Uterus (tissue), 3 donors: ENCODE measurements at regions not wholly inside any gene's neighbourhood (a gene's known extent, or its start where the extent isn't known, plus 50 kb on each side); places are given as distances from the start of the nearest gene placed in this dataset.

ENCODE experiments used
- DNase-seq, 2 donors: peaks; one replicate each; pipeline ENCODE4 v3.0.0-alpha.2; 2019 to 2020
- H3K27ac ChIP-seq, 2 donors: fragments of 200-600 bp; sonication (generic); 1 replicate in 1 of 2; 2 replicates in 1 of 2; pipeline ENCODE4 v1.5.1; 2016 to 2018
- H3K27me3 ChIP-seq, 2 donors: fragments of 200-600 bp; sonication (generic); one replicate each; pipeline ENCODE4 v1.5.1; 2018 to 2019; ENCODE audit warnings: control low read depth in 1 of 2
- H3K36me3 ChIP-seq, 2 donors: fragments of 200-600 bp; sonication (generic); one replicate each; pipeline ENCODE4 v1.5.1; 2019; ENCODE audit warnings: control low read depth in 1 of 2
- H3K4me1 ChIP-seq, 2 donors: fragments of 200-600 bp; sonication (generic); one replicate each; pipeline ENCODE4 v1.5.1; 2018 to 2019; ENCODE audit warnings: control low read depth in 1 of 2
- H3K4me3 ChIP-seq, 2 donors: fragments of 200-600 bp; sonication (generic); 1 replicate in 1 of 2; 2 replicates in 1 of 2; pipeline ENCODE4 v1.5.1; 2018 to 2019; ENCODE audit warnings: mild to moderate bottlenecking in 1 of 2
- H3K9me3 ChIP-seq, 2 donors: fragments of 200-600 bp; sonication (generic); one replicate each; pipeline ENCODE4 v1.5.1; 2019; ENCODE audit warnings: control low read depth in 1 of 2
- CTCF ChIP-seq, 4 experiments: fragments of 200-600 bp in 2 of 4; fragments of 450-650 bp in 2 of 4; sonication (generic) in 2 of 4; IDR thresholded peaks; one replicate each; pipeline ENCODE4 v1.5.1; 2016 to 2019; ENCODE audit warnings: antibody characterized with exemption in 4 of 4, mild to moderate bottlenecking in 2 of 4, moderate library complexity in 1 of 4
- POLR2A ChIP-seq, 2 donors: fragments of 450-650 bp; IDR thresholded peaks; one replicate each; pipeline ENCODE4 v1.6.1; 2016; ENCODE audit warnings: antibody characterized with exemption in 2 of 2, mild to moderate bottlenecking in 1 of 2, moderate library complexity in 1 of 2
- intact Hi-C: fragments of 100-400 bp; cut with DNase I; formaldehyde crosslinking; loops from one replicate; pipeline ENCODE4 v1.15.1; 2023; ENCODE audit warnings: low total_unique reads
- donor health status: DM: yes; HTN: yes; CAD: no.

GRCh38 chr16:87007907-87008306, 309.3 kb downstream of the C16orf95 start:
- Histone ChIP-seq H3K9me3 (no peaks in the 10 kb centered on the region), H3K4me3 (no peak overlapping the region), H3K36me3 (no peaks in the 10 kb centered on the region), H3K4me1 (no peaks in the 10 kb centered on the region), H3K27me3 (no peaks in the 10 kb centered on the region), H3K27ac (no peak overlapping the region)
- no peak for TF ChIP-seq CTCF (IDR thresholded peaks at IDR 0.05)
- TF ChIP-seq POLR2A (IDR thresholded peaks at IDR 0.05): no peak
- no peak for DNase-seq
- intact Hi-C loops: no loop called here

GRCh38 chr16:87008664-87009063, 308.5 kb downstream of the C16orf95 start:
- TF ChIP-seq CTCF (IDR thresholded peaks at IDR 0.05) (no peak), POLR2A (IDR thresholded peaks at IDR 0.05) (no peak)
- intact Hi-C loops: no loop called here

GRCh38 chr16:87012954-87013938, 303.9 kb downstream of the C16orf95 start:
- no peak overlapping the region for H3K4me3 ChIP-seq
- H3K9me3 ChIP-seq: no peaks in the 10 kb centered on the region
- TF ChIP-seq POLR2A (IDR thresholded peaks at IDR 0.05) (no peak), CTCF (IDR thresholded peaks at IDR 0.05) (no peak)
- H3K4me1 ChIP-seq: no peaks in the 10 kb centered on the region
- H3K27me3 ChIP-seq: no peaks in the 10 kb centered on the region
- DNase-seq: no peak
- H3K27ac ChIP-seq: no peak overlapping the region
- H3K36me3 ChIP-seq: no peaks in the 10 kb centered on the region
- intact Hi-C loops: no loop called here

More at GRCh38 chr16:87008664-87009063, 308.5 kb downstream of the C16orf95 start:
- no peaks in the 10 kb centered on the region for H3K4me1 ChIP-seq
- H3K27me3 ChIP-seq: no peaks in the 10 kb centered on the region
- no peak overlapping the region for H3K4me3 ChIP-seq
- no peak for DNase-seq
- no peak overlapping the region for H3K27ac ChIP-seq
- no peaks in the 10 kb centered on the region for H3K36me3 ChIP-seq
- H3K9me3 ChIP-seq: no peaks in the 10 kb centered on the region

GRCh38 chr16:87014112-87014511, 303.1 kb downstream of the C16orf95 start:
- no peak for TF ChIP-seq POLR2A (IDR thresholded peaks at IDR 0.05)
- TF ChIP-seq CTCF (IDR thresholded peaks at IDR 0.05): no peak
- Histone ChIP-seq H3K36me3 (no peaks in the 10 kb centered on the region), H3K9me3 (no peaks in the 10 kb centered on the region), H3K27ac (no peak overlapping the region), H3K4me1 (no peaks in the 10 kb centered on the region), H3K27me3 (no peaks in the 10 kb centered on the region), H3K4me3 (no peak overlapping the region)
- DNase-seq: no peak
- intact Hi-C loops: no loop called here

- Histone ChIP-seq H3K4me1 (no peaks in the 10 kb centered on the region), H3K4me3 (no peak overlapping the region), H3K9me3 (no peaks in the 10 kb centered on the region), H3K27me3 (no peaks in the 10 kb centered on the region), H3K27ac (no peak overlapping the region), H3K36me3 (no peaks in the 10 kb centered on the region)
- TF ChIP-seq POLR2A (IDR thresholded peaks at IDR 0.05) (no peak), CTCF (IDR thresholded peaks at IDR 0.05) (no peak)
- intact Hi-C loops: no loop called here
- DNase-seq: no peak
Observed at GRCh38 chr16:87015021-87015420, 302.2 kb downstream of the C16orf95 start.
